NCI-H748 (cell line): ENCODE measurements at regions not wholly inside any gene's neighbourhood (a gene's known extent, or its start where the extent isn't known, plus 50 kb on each side); places are given as distances from the start of the nearest gene placed in this dataset.

Source experiments
- DNase-seq: peaks from one replicate; lab custom pipeline; 2025; ENCODE audit not compliant: unreplicated experiment; lab: John Stamatoyannopoulos, UW

DNA sequence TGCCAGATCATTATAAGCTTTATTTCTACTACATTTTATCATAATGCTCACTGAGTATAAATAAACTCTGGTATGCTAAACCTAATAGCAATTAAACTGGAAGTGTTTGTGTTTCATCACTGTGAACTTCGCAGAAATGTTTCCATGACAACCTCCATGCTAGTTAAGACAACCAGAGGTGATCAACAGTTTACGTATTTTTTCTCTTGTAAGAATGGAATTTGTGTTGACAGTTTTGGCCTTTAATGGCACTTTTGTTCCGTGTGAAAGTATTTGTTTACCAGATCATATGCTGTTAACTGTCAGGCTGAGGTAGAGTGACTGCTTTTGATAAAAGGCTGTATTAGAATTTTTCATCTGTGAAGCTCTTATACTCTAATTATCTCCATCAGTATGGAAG is 212.1 kb upstream of the PPP1R3A start:
- peak; percentile 76 for DNase-seq

DNA sequence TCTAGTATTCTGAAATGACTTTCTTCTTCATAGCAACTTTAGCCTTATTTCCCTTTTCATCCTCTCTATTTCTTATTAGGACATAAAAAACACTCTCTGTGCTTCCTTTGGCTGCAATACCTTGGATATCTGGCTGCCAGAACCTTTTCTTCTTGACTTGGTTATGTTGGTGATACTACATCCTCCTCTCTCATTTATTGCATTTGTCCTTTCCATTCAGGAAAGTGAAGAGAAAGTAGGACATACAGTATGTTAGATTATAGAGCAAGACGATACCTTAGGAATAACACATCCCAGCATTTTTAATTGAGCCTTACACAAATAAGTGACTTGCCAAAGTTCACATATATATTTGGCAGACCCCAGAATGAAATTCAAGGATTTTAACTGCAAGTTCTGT is 210.1 kb upstream of the PPP1R3A start:
- no peak for DNase-seq

DNA sequence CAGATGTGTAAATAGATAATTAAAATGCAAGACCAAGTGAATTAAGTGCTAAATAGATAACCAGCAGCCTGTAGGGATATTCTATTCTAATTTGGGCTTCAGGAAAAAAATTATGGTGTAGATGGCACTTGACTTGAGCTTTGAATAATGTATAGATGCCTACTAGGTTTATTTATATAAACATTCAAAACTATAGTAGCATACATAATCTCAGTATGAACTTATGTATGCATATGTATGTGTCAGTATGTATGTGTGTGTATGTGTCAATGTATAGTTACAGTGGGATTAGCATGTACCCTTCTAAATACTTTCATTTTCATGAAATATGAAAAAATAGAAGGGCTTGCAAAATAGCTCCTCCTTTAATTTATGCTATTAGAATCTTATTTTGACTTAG is 207.3 kb upstream of the PPP1R3A start:
- no peak for DNase-seq

DNA sequence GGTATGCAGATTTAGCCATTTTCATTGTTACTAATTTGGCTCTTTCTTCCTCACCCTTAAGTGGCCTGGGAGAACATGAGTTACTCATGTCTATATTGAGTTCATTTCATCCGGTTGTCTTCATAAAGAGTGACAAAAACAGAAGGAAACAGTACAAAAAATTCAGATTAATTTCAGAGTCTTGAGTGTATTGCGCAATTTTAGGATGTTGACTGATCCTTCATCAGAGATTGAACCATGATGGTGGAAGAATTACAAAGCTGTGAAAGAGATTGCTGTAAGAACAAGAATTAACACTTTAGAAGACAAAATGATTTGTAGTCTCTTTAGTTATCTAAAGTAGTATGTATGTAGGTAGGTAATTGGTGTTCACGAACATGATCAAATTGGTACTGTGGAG is 194.0 kb upstream of the PPP1R3A start:
- DNase-seq: no peak

DNA sequence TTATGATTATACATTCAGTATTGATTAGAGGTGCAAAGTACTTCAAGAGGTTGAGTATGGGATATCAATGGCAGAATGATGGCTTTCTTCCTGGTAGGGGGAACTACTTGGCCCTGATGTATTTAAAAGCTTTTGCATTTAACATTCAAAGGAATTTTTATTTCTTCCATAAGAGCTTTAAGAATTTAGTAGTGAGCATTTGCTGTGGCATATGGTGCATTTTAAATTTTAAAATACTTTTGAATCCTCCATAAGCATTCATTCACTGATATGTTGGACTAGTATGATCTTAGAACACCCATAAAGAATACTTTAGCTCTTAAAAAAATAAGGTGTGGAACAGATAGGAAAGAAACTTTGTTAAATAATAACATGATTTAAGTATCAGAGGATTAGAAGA is 191.9 kb upstream of the PPP1R3A start:
- DNase-seq: no peak

DNA sequence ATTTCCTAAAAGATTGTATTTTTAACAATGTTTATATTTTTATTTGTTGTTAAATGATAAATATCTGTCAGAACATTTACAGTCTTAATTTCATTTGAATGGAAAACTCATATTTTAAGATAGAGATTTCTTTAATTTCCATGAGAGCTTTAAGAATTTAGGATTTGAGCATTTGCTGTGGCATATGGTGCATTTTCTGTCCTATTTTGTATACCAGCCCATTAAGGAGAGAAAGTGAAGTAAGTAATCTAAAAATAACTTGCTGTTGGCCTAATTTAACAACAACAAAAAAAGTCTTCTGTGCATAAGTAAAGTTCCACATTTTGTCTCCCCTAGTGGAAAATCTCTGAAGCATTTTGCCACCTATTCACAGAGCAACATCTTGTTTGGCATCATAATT is 190.9 kb upstream of the PPP1R3A start:
- DNase-seq: no peak

DNA sequence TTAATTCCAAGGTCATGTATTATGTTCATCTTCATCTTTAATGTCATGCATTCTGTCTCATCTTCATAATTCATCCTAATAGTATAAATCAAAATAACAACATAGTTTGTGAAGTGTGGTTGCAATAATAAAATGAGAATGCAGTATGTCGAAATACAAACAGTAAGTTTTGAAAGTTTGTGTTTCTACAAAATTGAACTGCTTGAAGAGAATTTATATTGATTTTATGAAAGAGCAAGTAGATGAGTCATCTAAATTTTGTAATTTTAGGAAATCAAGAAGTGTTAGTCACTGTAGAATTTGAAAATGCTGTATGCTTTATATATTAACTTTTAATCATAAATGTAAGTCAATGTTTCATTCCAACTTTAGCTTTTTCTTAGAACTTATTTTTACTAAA is 190.5 kb upstream of the PPP1R3A start:
- no peak for DNase-seq

DNA sequence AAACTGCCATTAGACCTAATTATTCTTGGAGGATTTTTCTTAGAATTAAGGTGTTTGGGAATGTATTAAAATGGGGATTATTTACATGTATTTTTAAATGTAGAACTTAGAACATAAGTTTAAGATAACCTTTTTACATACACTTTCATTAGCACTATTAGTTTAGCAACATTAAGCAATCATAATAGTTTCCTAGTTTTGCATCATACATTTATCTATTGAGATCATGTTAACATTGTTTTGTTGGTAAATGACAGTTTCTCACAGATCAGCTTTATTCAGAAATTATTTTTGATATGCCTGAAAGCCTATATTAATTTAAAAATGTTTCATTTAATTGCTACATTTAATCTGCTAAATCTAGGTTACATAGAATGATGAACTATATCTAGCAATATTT is 189.7 kb upstream of the PPP1R3A start:
- no peak for DNase-seq

DNA sequence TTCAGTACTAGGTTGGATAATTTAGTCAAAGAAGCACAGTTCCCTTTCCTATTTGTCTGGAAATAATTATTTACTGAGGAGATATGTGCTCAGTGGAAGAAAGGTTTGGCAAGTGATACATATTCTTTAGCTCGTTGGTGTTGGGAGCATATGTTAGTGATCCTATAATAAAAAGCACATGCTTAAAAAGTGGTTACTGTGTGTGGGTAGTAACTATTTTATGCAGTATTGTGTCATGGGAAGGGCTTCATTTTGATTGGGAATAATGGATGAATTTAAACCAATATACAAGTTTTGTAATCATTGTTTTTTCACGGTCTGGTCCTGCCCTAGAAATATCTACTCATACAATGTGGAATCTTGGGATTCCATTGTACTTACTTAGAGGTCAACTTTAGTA is 188.7 kb upstream of the PPP1R3A start:
- DNase-seq: no peak

DNA sequence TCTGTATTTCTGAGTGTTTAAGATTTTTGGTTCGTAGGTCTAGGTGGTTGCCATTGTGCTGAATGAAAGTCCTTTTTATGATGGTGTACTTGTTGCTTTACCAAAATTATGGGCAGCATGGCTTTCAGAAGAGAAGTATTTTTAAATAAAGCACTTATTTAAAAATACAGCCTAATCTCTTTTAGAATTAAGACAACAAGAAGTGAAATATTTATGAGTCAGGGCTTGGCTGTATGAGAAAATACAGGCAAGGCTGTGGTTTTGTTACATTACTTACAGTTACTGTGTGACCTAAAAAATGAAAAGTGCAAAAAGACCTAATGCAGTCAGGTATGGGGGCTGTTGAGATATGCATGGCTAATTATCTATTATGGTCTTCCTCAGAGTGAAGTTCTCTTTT is 185.2 kb upstream of the PPP1R3A start:
- DNase-seq: no peak

DNA sequence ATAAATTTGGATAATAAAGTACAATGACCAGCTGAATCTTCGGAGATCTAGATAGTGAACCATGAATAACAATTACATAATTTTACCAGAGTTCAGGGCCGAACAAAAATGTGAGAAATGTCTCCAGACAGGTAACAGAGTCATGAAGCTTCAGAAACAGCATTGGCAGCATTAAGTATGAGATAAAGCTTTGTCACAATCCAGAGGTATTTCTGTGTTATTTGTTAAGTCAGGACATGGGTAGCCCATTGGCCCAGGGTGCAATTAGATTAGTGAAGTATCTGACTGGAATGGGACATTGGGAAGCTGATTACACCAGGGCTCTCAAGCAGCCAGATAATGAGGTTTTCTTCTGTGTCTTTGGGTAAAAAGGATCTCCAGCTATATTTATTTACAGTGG is 184.2 kb upstream of the PPP1R3A start:
- no peak for DNase-seq

DNA sequence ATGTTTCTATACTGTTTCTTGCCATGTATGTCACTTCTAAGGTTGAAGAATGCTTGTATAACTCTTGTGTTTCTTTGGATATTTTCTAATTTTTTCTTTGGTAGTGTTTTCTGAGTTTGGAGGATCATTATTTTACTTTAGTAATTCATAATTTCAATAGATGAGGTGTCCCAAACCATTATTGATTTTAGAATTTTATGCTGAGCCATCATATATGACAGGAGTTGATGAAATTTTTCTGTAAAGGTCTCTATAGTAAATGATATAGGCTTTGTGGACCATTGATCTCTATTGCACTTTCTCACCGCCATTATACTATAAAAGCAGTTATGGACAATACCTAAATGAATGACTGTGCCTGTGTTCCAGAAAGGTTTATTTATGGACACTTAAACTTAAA is 183.3 kb upstream of the PPP1R3A start:
- no peak for DNase-seq

DNA sequence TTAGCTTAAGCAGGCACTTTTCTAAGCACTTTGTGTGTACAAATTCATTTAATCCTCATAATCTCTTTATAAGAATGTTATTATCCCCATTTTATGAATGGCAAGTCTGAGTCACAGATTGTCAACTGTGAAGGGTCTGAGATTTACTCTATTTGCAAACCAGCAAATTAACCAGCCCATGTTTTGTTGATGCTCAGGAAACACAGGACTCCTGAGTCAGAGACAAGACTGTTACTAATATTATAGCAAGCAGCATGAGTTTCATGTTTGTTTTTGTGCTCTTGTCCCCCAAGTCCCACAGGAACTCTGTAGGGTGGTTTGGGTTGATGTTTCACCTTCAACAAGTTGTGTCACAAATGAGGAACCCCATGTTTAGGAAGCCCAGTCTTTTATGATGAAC is 182.0 kb upstream of the PPP1R3A start:
- peak; percentile 39 for DNase-seq

DNA sequence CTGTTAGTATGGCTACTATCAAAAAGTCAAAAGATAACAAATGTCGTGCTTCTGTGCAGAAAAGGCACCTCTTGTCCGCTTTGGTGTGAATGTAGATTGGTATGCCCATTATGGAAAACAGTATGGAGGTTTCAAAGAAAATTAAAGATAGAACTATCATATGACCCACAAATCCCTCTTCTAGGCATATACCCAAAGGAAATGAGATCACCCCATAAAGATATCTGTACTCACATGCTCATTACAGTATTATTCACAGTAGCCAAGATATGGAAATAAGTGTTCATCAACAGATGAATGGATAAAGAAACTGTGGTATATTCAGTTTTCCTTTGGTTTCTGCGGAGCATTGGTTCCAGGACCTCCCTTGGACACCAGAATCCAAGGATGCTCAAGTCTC is 180.5 kb upstream of the PPP1R3A start:
- no peak for DNase-seq

DNA sequence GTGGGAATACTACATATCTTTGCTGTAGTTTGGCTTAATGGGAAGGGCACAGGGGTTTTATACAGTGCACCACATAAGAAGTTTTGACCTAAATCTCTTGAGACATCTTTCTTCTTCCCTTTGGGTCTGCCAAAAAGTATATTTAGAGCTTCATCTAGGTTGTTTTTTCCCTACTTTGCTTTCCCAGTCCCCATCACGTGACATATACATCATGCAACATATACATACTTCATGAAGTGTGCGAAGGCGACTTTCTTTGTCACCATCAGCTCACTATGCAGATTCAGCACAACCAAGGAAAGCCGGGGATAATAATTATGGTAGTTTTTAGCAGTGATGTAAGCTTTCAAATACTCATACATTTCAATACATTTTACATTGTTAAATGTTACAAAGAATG is 177.1 kb upstream of the PPP1R3A start:
- no peak for DNase-seq

DNA sequence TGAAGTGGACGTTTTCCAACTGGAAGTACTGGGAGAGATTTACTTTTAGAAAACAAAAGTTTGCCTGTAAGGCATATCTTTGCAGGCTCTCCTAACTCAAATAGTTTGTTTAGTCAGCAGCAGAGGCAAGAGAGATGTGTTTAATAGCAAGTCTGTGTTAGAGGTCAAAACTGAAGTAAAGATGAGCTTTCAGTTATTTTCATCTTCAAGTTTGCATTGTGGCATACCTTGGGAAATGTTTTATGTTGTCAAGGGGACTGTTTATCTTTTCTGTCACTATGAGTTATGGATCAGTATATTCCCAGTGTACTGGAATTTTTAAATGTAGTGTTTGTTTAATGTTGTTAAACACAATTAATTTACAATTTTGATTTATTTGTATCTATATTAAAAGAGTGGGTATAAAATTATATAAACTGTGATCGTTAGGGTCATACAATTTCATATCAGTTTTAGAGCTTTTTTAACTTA is 169.7 kb upstream of the PPP1R3A start:
- DNase-seq: no peak

DNA sequence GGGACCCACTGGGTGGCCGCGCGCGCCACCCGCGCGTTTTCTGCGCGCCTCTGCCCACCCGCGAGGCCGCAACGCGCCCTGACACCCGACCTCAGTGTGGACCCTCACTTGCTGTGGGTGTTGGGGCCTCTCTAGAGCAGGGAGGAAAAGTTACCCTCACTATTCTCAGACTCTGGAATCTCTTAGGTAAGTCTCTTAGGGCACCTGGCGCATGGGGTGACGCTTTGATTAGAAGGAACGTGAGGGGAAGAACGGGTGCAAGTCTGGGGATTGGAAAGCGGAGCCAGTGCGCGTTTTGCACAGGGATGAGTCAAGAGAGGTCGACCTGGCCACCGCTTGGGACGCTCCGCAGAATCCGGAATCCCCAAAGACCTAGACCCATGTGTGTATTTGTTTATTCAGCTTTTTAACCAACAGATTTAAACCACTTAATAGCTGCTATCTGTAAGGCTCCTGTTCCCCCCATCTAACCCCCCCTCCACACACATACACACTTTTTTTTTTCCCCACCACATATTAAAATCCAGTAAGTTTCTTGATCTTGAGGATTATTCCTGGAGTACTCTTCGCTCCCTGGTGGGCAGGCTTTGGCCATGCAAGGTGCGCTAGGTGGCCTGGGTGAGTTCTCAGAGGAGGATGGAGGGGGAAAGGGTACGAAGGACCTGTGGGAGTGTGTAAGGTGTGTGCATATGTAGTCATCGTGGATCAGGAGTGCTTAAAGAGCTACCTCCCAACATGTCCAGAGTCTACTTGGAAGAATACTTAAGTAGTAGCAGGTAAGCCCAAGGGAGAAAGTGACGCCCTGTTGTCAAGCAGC is 169.1 kb upstream of the PPP1R3A start:
- peak; percentile 73 for DNase-seq

DNA sequence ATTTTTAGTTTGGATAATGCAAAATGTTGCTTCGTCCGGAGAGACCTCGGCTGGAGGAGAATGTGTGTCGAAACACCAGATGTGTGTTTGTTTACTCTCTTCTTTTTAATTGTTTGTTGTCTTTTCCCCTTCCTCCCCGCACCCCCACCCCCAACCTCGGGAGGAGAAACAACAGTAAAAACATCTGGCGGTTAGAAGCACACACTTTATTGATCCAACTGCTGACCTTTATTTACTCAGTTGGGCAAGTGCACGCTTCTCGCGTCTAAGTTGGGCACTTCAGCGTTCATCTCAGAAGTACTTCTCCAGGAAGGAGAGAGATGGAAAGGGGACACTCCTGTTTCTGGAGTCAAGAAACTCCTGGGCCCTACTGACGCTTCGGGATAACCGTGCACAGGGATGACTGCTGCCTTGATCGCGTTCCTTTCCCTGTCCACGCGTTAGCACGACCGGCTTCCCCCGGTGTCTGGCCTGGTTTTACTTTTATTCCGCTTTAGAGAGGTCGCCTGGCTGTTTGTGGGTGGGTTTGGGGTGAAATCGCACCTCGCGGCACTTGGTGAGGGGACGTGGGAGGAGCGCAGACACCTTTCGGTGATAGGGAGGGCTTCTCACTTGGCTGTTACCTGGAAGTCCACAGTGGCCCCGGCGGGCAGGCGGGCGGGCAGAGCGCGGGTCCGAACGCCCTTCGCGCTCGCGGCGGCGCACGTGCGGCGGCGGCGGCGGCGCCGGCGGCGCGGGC is 168.3 kb upstream of the PPP1R3A start:
- peak; percentile 86 for DNase-seq

DNA sequence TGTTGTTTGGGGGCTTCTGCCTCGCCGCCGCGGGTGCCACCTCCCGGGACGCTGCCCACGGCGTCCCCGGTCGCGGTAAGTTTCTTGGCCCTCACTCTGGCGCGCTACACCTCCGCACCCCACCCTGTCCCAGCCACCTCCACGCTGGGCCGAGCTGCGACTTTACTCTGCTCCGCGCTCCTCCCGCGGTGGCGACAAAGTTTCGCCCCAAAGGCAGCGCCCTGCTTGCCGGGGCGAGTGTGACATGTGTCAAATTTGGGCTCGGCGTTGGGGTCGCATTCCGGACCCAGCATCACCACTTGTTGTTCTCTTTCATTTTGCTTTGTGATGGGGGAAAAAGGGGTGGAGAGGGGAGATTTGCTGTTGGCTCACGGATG is 167.7 kb upstream of the PPP1R3A start:
- peak; percentile 72 for DNase-seq

DNA sequence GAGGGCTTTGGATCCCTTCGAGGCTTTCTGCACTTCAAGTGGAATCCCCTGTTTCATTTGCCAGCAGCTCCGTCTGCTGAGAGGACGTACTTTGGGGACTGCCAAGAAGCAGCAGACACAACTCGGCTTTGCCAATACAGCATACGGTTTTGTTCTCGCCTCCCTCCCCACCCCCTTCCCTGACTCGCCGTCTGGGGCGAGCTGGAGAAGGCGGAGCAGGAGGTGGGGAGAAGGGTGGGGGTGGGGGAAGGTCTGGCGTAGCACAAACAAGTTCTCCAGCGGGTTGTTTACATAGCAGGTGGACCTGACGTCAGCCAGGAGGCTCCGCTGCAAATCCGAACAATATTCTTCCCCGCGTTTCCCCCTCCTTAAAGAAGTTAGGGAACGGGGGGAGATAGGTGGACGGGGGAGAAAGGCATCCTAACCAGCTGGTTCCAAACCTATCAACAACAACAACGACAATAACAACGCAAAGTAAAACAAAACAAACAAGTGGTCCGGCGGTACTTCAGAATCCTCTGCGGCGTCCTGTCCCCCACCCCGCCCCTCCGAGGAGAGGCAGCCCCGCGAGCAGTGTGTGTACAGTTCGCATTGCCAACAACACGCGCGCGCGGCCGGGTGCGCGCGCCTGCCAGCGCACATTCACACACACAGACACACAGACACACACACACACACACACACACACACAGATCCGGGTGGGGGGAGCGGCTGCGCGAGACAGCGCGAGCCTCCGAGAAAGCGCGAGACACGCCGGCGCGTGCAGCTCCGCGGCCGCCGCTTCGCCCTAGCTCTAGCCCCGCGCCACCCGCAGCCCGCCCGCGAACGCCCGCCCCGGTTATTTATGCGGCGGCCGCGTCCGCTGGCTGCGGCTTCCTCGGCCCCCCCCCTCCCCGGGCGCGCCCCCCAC is 167.0 kb upstream of the PPP1R3A start:
- peak; percentile 98 for DNase-seq

DNA sequence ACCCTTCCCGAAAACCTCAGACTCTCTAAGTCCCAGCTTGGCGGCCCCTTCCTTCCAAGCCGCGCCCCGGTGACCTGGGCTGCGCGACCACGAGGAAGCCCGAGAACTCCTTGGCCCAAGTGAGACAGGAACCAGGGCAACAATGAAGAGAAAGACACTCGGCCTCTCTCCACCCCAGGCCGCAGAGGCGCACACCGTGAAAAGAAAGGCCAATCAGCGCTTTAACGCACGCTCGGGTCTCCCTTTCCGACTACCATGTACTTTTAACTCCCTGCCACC is 166.4 kb upstream of the PPP1R3A start:
- DNase-seq: no peak
